ENCODE measurements at regions not wholly inside any gene's neighbourhood (a gene's known extent, or its start where the extent isn't known, plus 50 kb on each side); places are given as distances from the start of the nearest gene placed in this dataset.

GRCh38 chr6:113287396-113287795 is 569.7 kb upstream of the MARCKS start:
- H3K27me3 ChIP-seq (ENCODE audit: control insufficient read depth in 4 of 4, insufficient read depth in 4 of 4, low read length in 3 of 4) = no peaks in the 10 kb centered on the region
- 85% methylated on average over 2 of the region's 2 CpGs for WGBS
- H3K9ac ChIP-seq (ENCODE audit: low read depth in 1 of 2, low read length in 2 of 2) = no peak overlapping the region
- no peak for TF ChIP-seq SP1 (IDR thresholded peaks at IDR 0.05)
- TF ChIP-seq RAD21 (IDR thresholded peaks at IDR 0.05) = no peak
- TF ChIP-seq HNF4G (IDR thresholded peaks at IDR 0.05) = no peak
- no peak for TF ChIP-seq REST (IDR thresholded peaks at IDR 0.05)
- TF ChIP-seq YY1 (IDR thresholded peaks at IDR 0.05) = no peak
- H3K27ac ChIP-seq (ENCODE audit: low read depth in 1 of 2, low read length in 2 of 2) = no peak overlapping the region
- H3K9me3 ChIP-seq (ENCODE audit: control insufficient read depth in 4 of 4, low read length in 3 of 4) = peaks cover 0 to 3% (median 0%) of the 10 kb centered on the region in 4 donors
- no peaks in the 10 kb centered on the region for H3K36me3 ChIP-seq (ENCODE audit: control insufficient read depth in 4 of 4, insufficient read depth in 3 of 4, low read depth in 1 of 4, low read length in 3 of 4)
- H3K4me3 ChIP-seq (ENCODE audit: low read depth in 1 of 3, low read length in 3 of 3) = no peak overlapping the region
- DNase-seq (ENCODE audit: low spot score) = no peak
- no peaks in the 10 kb centered on the region for H3K4me1 ChIP-seq (ENCODE audit: control insufficient read depth in 4 of 4, insufficient read depth in 4 of 4, low read length in 3 of 4)

- no peak overlapping the region for H3K9ac ChIP-seq (ENCODE audit: low read depth in 1 of 2, low read length in 2 of 2)
- no peaks in the 10 kb centered on the region for H3K4me1 ChIP-seq (ENCODE audit: control insufficient read depth in 4 of 4, insufficient read depth in 4 of 4, low read length in 3 of 4)
- no peak overlapping the region for H3K27ac ChIP-seq (ENCODE audit: low read depth in 1 of 2, low read length in 2 of 2)
- no peak overlapping the region for H3K4me3 ChIP-seq (ENCODE audit: low read depth in 1 of 3, low read length in 3 of 3)
- H3K9me3 ChIP-seq (ENCODE audit: control insufficient read depth in 4 of 4, low read length in 3 of 4) = peaks cover 0 to 3% (median 0%) of the 10 kb centered on the region in 4 donors
- no peaks in the 10 kb centered on the region for H3K27me3 ChIP-seq (ENCODE audit: control insufficient read depth in 4 of 4, insufficient read depth in 4 of 4, low read length in 3 of 4)
- WGBS = 85% methylated on average over 1 of the region's 1 CpG
- H3K36me3 ChIP-seq (ENCODE audit: control insufficient read depth in 4 of 4, insufficient read depth in 3 of 4, low read depth in 1 of 4, low read length in 3 of 4) = no peaks in the 10 kb centered on the region
- no peak for DNase-seq (ENCODE audit: low spot score)
- TF ChIP-seq ZBTB33 (IDR thresholded peaks at IDR 0.05) (no peak), RAD21 (IDR thresholded peaks at IDR 0.05) (no peak), EGR1 (IDR thresholded peaks at IDR 0.05; ENCODE audit: low read depth in 2 of 2) (no peak), GABPA (IDR thresholded peaks at IDR 0.05 in 1 of 2, conservative IDR thresholded peaks at IDR 0.05 in 1 of 2) (no peak), SP1 (IDR thresholded peaks at IDR 0.05) (no peak), FOXA1 (IDR thresholded peaks at IDR 0.05) (no peak)
Measured at GRCh38 chr6:113288409-113288808, 568.7 kb upstream of the MARCKS start.

- H3K27ac ChIP-seq (ENCODE audit: low read depth in 1 of 2, low read length in 2 of 2) = no peak overlapping the region
- TF ChIP-seq ATF3 (IDR thresholded peaks at IDR 0.05) (no peak), JUND (IDR thresholded peaks at IDR 0.05) (no peak), ZBTB33 (IDR thresholded peaks at IDR 0.05) (no peak), RAD21 (IDR thresholded peaks at IDR 0.05) (no peak), RXRA (IDR thresholded peaks at IDR 0.05) (no peak), HNF4G (IDR thresholded peaks at IDR 0.05) (no peak), FOXA1 (IDR thresholded peaks at IDR 0.05) (no peak)
- H3K27me3 ChIP-seq (ENCODE audit: control insufficient read depth in 4 of 4, insufficient read depth in 4 of 4, low read length in 3 of 4) = no peaks in the 10 kb centered on the region
- no peaks in the 10 kb centered on the region for H3K4me1 ChIP-seq (ENCODE audit: control insufficient read depth in 4 of 4, insufficient read depth in 4 of 4, low read length in 3 of 4)
- WGBS = 84% methylated on average over 6 of the region's 6 CpGs
- no peak overlapping the region for H3K4me3 ChIP-seq (ENCODE audit: low read depth in 1 of 3, low read length in 3 of 3)
- H3K9me3 ChIP-seq (ENCODE audit: control insufficient read depth in 4 of 4, low read length in 3 of 4) = peaks cover 0 to 3% (median 0%) of the 10 kb centered on the region in 4 donors
- no peaks in the 10 kb centered on the region for H3K36me3 ChIP-seq (ENCODE audit: control insufficient read depth in 4 of 4, insufficient read depth in 3 of 4, low read depth in 1 of 4, low read length in 3 of 4)
- no peak for DNase-seq (ENCODE audit: low spot score)
- H3K9ac ChIP-seq (ENCODE audit: low read depth in 1 of 2, low read length in 2 of 2) = no peak overlapping the region
Measured at GRCh38 chr6:113289166-113289565, 568.0 kb upstream of the MARCKS start.
